ENCODE measurements at regions not wholly inside any gene's neighbourhood (a gene's known extent, or its start where the extent isn't known, plus 50 kb on each side); places are given as distances from the start of the nearest gene placed in this dataset.

- DNase-seq = no peak
Observed at GRCh38 chr2:118176601-118177000, 88.3 kb downstream of the INSIG2 start.

GRCh38 chr2:118171546-118171945 lies 83.3 kb downstream of the INSIG2 start:
- DNase-seq = no peak

- DNase-seq = no peak
Observed at GRCh38 chr2:118169359-118170005, 81.2 kb downstream of the INSIG2 start.

- no peak for DNase-seq
Observed at GRCh38 chr2:118168615-118169014, 80.3 kb downstream of the INSIG2 start.

- DNase-seq = no peak
Observed at GRCh38 chr2:118167026-118167425, 78.8 kb downstream of the INSIG2 start.

- DNase-seq = no peak
Observed at GRCh38 chr2:118166242-118166641, 78.0 kb downstream of the INSIG2 start.

GRCh38 chr2:118165595-118165994 lies 77.3 kb downstream of the INSIG2 start:
- DNase-seq = no peak
